SU-DHL-6 (cell line): ENCODE measurements at regions not wholly inside any gene's neighbourhood (a gene's known extent, or its start where the extent isn't known, plus 50 kb on each side); places are given as distances from the start of the nearest gene placed in this dataset.

Source experiments
- H2AFZ ChIP-seq: fragments of 200-600 bp; sonication (generic); 2 replicates; pipeline ENCODE4 v1.6.1; 2014; ENCODE audit warnings: low read depth, mild to moderate bottlenecking, moderate library complexity, mixed read lengths, antibody characterized with exemption, low read length; ENCODE audit not compliant: severe bottlenecking
- H3F3A ChIP-seq: fragments of 200-600 bp; shearing (Covaris generic); 2 replicates; pipeline ENCODE4 v1.6.0; 2016; ENCODE audit warnings: antibody characterized with exemption, mild to moderate bottlenecking; ENCODE audit not compliant: insufficient read depth
- H3K27ac ChIP-seq: fragments of 200-600 bp; sonication (generic); 2 replicates; pipeline ENCODE4 v1.5.1; 2016; ENCODE audit warnings: low read depth, mild to moderate bottlenecking, low read length, moderate library complexity, mixed read lengths
- H3K27me3 ChIP-seq: fragments of 200-600 bp; sonication (generic), shearing (Covaris generic); 2 replicates; pipeline ENCODE4 v1.6.0; 2014; ENCODE audit warnings: mild to moderate bottlenecking, low read length
- H3K36me3 ChIP-seq: fragments of 200-600 bp; sonication (generic); 2 replicates; pipeline ENCODE4 v1.6.1; 2014; ENCODE audit warnings: mild to moderate bottlenecking, low read length, mixed read lengths
- H3K4me2 ChIP-seq: fragments of 300-600, 200-600 bp; shearing (Covaris generic), sonication (generic); 2 replicates; pipeline ENCODE4 v1.6.0; 2014; ENCODE audit warnings: low read length, low read depth, mild to moderate bottlenecking; ENCODE audit not compliant: poor library complexity, severe bottlenecking
- H3K4me3 ChIP-seq: fragments of 200-600 bp; sonication (generic); 2 replicates; pipeline ENCODE4 v1.5.1; 2014; ENCODE audit warnings: antibody characterized with exemption, low read length, mild to moderate bottlenecking, mixed read lengths; ENCODE audit not compliant: insufficient read depth, poor library complexity, severe bottlenecking
- H3K79me2 ChIP-seq: fragments of 200-600 bp; sonication (generic); 2 replicates; pipeline ENCODE4 v1.6.1; 2014; ENCODE audit warnings: mild to moderate bottlenecking, low read length, moderate library complexity; ENCODE audit not compliant: insufficient read depth
- H3K9ac ChIP-seq: fragments of 200-600 bp; sonication (generic); 2 replicates; pipeline ENCODE4 v1.7.0; 2014; ENCODE audit warnings: mild to moderate bottlenecking, low read length
- H3K9me2 ChIP-seq: fragments of 200-600 bp; sonication (generic); replicated peaks from 2 replicates; pipeline ENCODE4 v1.6.1; 2014; ENCODE audit warnings: low read length; ENCODE audit not compliant: insufficient read depth
- H3K9me3 ChIP-seq: fragments of 200-600 bp; sonication (generic); 2 replicates; pipeline ENCODE4 v1.6.1; 2014; ENCODE audit warnings: low read length, mixed read lengths; ENCODE audit not compliant: insufficient read depth
- H4K20me1 ChIP-seq: fragments of 200-600 bp; sonication (generic); 2 replicates; pipeline ENCODE4 v1.6.1; 2014; ENCODE audit warnings: low read depth, mild to moderate bottlenecking, antibody characterized with exemption, low read length, moderate library complexity, mixed read lengths
- EZH2phosphoT487 ChIP-seq: fragments of 200-600 bp; sonication (generic), shearing (Covaris generic); conservative IDR thresholded peaks from 2 replicates; pipeline ENCODE4 v1.6.1; 2018; ENCODE audit warnings: mild to moderate bottlenecking, antibody characterized with exemption, low read length, moderate library complexity, mixed read lengths
- TF ChIP-seq, protein P1 (sequence below): fragments of 200-600 bp; sonication (generic); IDR thresholded peaks from one replicate; pipeline ENCODE4 v1.5.1; 2017; ENCODE audit warnings: antibody characterized with exemption, mild to moderate bottlenecking, low read length, moderate library complexity; ENCODE audit not compliant: insufficient read depth, poor library complexity, severe bottlenecking

DNA sequence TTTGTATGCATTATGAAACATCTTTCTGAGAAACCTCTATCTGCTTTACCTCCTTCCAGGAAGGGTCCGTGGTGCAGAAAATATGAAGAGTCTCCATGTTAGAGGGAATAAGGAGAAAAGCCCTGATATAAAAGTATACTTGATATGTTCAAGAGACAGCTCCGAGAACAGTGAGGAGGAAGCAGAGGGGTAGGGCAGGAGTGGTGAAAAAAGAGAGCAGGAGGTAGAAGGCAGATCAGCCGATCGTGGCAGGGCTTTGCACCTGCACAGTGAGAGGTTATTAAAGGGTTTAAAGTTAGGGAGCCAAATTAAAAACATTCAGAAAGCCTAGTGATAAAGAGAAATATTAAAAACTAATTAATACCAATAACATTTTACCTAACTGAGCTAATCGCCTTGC lies 419.7 kb downstream of the FAT4 start:
- Histone ChIP-seq H3K4me2 (no peak overlapping the region), H3K4me3 (no peak overlapping the region), H3F3A (no peaks in the 10 kb centered on the region), H2AFZ (no peak overlapping the region), H3K27me3 (no peaks in the 10 kb centered on the region), H3K9me2 (no peaks in the 10 kb centered on the region), H3K79me2 (no peaks in the 10 kb centered on the region), H3K27ac (no peak overlapping the region), H4K20me1 (no peaks in the 10 kb centered on the region), H3K9ac (no peak overlapping the region), H3K36me3 (no peaks in the 10 kb centered on the region), H3K9me3 (no peaks in the 10 kb centered on the region)
- TF ChIP-seq, protein P1, sequence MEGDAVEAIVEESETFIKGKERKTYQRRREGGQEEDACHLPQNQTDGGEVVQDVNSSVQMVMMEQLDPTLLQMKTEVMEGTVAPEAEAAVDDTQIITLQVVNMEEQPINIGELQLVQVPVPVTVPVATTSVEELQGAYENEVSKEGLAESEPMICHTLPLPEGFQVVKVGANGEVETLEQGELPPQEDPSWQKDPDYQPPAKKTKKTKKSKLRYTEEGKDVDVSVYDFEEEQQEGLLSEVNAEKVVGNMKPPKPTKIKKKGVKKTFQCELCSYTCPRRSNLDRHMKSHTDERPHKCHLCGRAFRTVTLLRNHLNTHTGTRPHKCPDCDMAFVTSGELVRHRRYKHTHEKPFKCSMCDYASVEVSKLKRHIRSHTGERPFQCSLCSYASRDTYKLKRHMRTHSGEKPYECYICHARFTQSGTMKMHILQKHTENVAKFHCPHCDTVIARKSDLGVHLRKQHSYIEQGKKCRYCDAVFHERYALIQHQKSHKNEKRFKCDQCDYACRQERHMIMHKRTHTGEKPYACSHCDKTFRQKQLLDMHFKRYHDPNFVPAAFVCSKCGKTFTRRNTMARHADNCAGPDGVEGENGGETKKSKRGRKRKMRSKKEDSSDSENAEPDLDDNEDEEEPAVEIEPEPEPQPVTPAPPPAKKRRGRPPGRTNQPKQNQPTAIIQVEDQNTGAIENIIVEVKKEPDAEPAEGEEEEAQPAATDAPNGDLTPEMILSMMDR: no peak
- no peak for TF ChIP-seq EZH2phosphoT487

- no peaks in the 10 kb centered on the region for H3K9me3 ChIP-seq
- no peaks in the 10 kb centered on the region for H3K79me2 ChIP-seq
- H3K27ac ChIP-seq: no peak overlapping the region
- no peaks in the 10 kb centered on the region for H3K9me2 ChIP-seq
- H3K9ac ChIP-seq: no peak overlapping the region
- H3K4me3 ChIP-seq: no peak overlapping the region
- H3K27me3 ChIP-seq: no peaks in the 10 kb centered on the region
- no peaks in the 10 kb centered on the region for H3K36me3 ChIP-seq
- H2AFZ ChIP-seq: no peak overlapping the region
- no peaks in the 10 kb centered on the region for H4K20me1 ChIP-seq
- no peaks in the 10 kb centered on the region for H3F3A ChIP-seq
- no peak overlapping the region for H3K4me2 ChIP-seq
- no peak for TF ChIP-seq EZH2phosphoT487
- TF ChIP-seq, protein P1: no peak
These were observed 420.3 kb downstream of the FAT4 start for GRCh38 chr4:125735102-125735501.

DNA sequence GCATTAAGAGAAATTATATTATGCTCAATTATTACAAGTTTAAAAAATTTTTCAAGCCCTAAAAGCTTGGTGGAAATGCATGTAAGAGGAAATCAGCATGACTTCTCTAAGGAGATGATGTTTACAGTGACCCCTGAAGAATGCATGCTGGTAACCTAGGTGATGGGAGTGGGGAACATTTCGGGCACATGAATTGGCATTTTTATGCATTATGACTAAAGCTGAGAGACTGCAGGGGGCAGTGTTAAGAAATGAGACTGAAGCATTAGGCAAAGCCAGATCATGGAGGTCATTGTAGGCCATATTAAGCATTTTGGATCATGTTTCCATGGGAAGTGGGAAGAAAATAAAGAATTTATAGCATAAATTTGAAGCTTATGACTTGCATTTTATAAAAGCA lies 421.3 kb downstream of the FAT4 start:
- Histone ChIP-seq H3K4me2 (no peak overlapping the region), H3K9me2 (no peaks in the 10 kb centered on the region), H3K9ac (no peak overlapping the region), H3K27ac (no peak overlapping the region), H3K9me3 (no peaks in the 10 kb centered on the region), H3K4me3 (no peak overlapping the region), H3K79me2 (no peaks in the 10 kb centered on the region), H3K27me3 (no peaks in the 10 kb centered on the region), H2AFZ (no peak overlapping the region), H4K20me1 (no peaks in the 10 kb centered on the region), H3K36me3 (no peaks in the 10 kb centered on the region), H3F3A (no peaks in the 10 kb centered on the region)
- no peak for TF ChIP-seq EZH2phosphoT487
- TF ChIP-seq, protein P1: no peak

- H2AFZ ChIP-seq: no peak overlapping the region
- H3K9me3 ChIP-seq: no peaks in the 10 kb centered on the region
These were observed 425.0 kb downstream of the FAT4 start for GRCh38 chr4:125739760-125740159.

More at GRCh38 chr4:125739760-125740159, 425.0 kb downstream of the FAT4 start:
- no peak overlapping the region for H3K9ac ChIP-seq
- H3K27me3 ChIP-seq: no peaks in the 10 kb centered on the region
- H3K27ac ChIP-seq: no peak overlapping the region
- no peaks in the 10 kb centered on the region for H3K36me3 ChIP-seq
- H3K4me2 ChIP-seq: no peak overlapping the region
- no peaks in the 10 kb centered on the region for H3K9me2 ChIP-seq
- H3K4me3 ChIP-seq: no peak overlapping the region
- no peaks in the 10 kb centered on the region for H3F3A ChIP-seq
- H3K79me2 ChIP-seq: no peaks in the 10 kb centered on the region
- TF ChIP-seq, protein P1: no peak
- no peak for TF ChIP-seq EZH2phosphoT487
- H4K20me1 ChIP-seq: no peaks in the 10 kb centered on the region
